Mammary epithelial cell (primary cell): ENCODE measurements at regions not wholly inside any gene's neighbourhood (a gene's known extent, or its start where the extent isn't known, plus 50 kb on each side); places are given as distances from the start of the nearest gene placed in this dataset.

Source experiments
- CTCF ChIP-seq, 2 donors: IDR thresholded peaks in 1 of 2; conservative IDR thresholded peaks in 1 of 2; 2 replicates each; pipeline ENCODE4 v1.5.1; 2011 to 2012; ENCODE audit warnings: inconsistent platforms in 2 of 2, low read length in 2 of 2, mild to moderate bottlenecking in 2 of 2, control low read depth in 1 of 2, low read depth in 1 of 2; ENCODE audit not compliant: insufficient read depth in 1 of 2; ENCODE audit errors: extremely low read depth in 1 of 2
- EZH2 ChIP-seq: IDR thresholded peaks from 2 replicates; pipeline ENCODE4 v1.6.1; 2012; ENCODE audit warnings: low read length, inconsistent platforms, borderline replicate concordance

DNA sequence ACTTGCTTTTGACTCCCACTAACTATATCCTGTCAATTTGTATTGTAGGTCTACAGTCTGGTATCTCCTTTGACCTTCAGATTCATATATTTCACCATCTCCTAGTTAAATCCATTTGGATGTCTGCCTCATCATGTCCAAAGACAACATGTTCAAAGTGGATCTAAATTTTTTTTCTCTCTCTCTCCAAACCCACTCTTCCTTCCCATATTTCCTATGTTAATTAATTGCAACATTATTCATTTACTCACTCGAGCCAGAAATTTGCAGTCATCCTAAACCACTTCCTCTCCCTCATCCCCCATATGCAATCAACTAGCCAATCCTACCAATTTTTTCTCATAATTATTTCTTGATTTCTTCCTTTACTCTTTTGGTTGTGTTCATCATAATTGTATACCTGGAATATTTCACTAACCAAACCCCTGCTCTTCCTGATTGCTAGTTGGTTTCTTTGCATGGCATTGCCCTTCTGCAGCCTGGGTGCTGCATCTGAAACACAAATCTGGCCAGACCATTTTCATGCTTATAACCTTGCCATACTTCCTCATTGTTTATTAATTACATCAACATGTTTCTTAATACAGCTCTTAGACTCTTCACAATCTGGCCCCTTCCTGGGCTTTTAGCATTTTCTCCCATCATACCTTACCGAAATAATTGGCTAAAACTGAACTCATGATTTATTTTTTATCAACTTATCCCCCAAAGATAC, 442.2 kb downstream of the ADAMTS20 start:
- TF ChIP-seq CTCF (conservative IDR thresholded peaks at IDR 0.05 in 1 of 2, IDR thresholded peaks at IDR 0.05 in 1 of 2; ENCODE audit: extremely low read depth in 1 of 2, insufficient read depth in 1 of 2, low read depth in 1 of 2, low read length in 2 of 2) (no peak), EZH2 (no peak)
